Caco-2 (cell line): ENCODE measurements at regions not wholly inside any gene's neighbourhood (a gene's known extent, or its start where the extent isn't known, plus 50 kb on each side); places are given as distances from the start of the nearest gene placed in this dataset.

Experiments
- BruUV-seq: library from RNA; stranded (reverse); fragments of 400-500 nt; replicated peaks from 2 replicates; lab custom pipeline; 2021; lab: Mats Ljungman, UMichigan
- CTCF ChIA-PET: fragments of 300-600 bp; sonication (Branson Sonifier 250); formaldehyde crosslinking; loops from one replicate; lab custom pipeline; 2022; ENCODE audit warnings: antibody characterized with exemption; lab: Charles Lee
- POLR2A ChIA-PET: fragments of 300-600 bp; sonication (Branson Sonifier 250); formaldehyde crosslinking; loops from one replicate; lab custom pipeline; 2022; ENCODE audit warnings: antibody characterized with exemption; lab: Charles Lee
- DNase-seq, 2 experiments: peaks; one replicate each; pipeline versions ENCODE4 v3.0.0 to v3.0.0-alpha.2; 2020 to 2022
- H3K27me3 ChIP-seq: replicated peaks from 2 replicates; pipeline ENCODE4 v1.6.0; 2011; ENCODE audit warnings: low read length; ENCODE audit not compliant: control insufficient read depth, insufficient read depth
- H3K36me3 ChIP-seq: 2 replicates; pipeline ENCODE4 v1.5.1; 2011; ENCODE audit warnings: low read length; ENCODE audit not compliant: control insufficient read depth, insufficient read depth
- H3K4me1 ChIP-seq: fragments of 250-450 bp; sonication (Bioruptor Pico); 2 replicates; pipeline ENCODE4 v1.5.1; 2020; ENCODE audit warnings: mild to moderate bottlenecking
- H3K4me3 ChIP-seq: 2 replicates; pipeline ENCODE4 v1.5.1; 2011; ENCODE audit warnings: low read depth, mild to moderate bottlenecking, control low read depth, low read length
- H3K9me3 ChIP-seq: fragments of 250-450 bp; sonication (Bioruptor Pico); 2 replicates; pipeline ENCODE4 v1.5.1; 2020; ENCODE audit warnings: mild to moderate bottlenecking, moderate library complexity
- H3K27ac Mint-ChIP-seq: one replicate; pipeline ENCODE4 v1.8.0; 2022; ENCODE audit warnings: mixed read lengths; ENCODE audit not compliant: unreplicated experiment
- H3K27me3 Mint-ChIP-seq: one replicate; pipeline ENCODE4 v1.8.0; 2022; ENCODE audit warnings: mixed read lengths; ENCODE audit not compliant: insufficient read depth, unreplicated experiment
- H3K36me3 Mint-ChIP-seq: one replicate; pipeline ENCODE4 v1.8.0; 2022; ENCODE audit warnings: mild to moderate bottlenecking, mixed read lengths; ENCODE audit not compliant: insufficient read depth, unreplicated experiment
- H3K4me1 Mint-ChIP-seq: one replicate; pipeline ENCODE4 v1.8.0; 2022; ENCODE audit warnings: low read depth, mixed read lengths; ENCODE audit not compliant: unreplicated experiment
- H3K4me3 Mint-ChIP-seq: one replicate; pipeline ENCODE4 v1.8.0; 2022; ENCODE audit warnings: mild to moderate bottlenecking, moderate library complexity, mixed read lengths; ENCODE audit not compliant: unreplicated experiment
- H3K9me3 Mint-ChIP-seq: one replicate; pipeline ENCODE4 v1.8.0; 2022; ENCODE audit warnings: mixed read lengths; ENCODE audit not compliant: unreplicated experiment
- CTCF ChIP-seq, 2 experiments: fragments of 200-600 bp in 1 of 2; IDR thresholded peaks; 1 replicate in 1 of 2; 2 replicates in 1 of 2; pipeline versions ENCODE4 v1.5.1 to v1.8.0; 2011 to 2022; ENCODE audit warnings: antibody characterized with exemption in 1 of 2, control low read depth in 1 of 2, inconsistent platforms in 1 of 2, low read depth in 1 of 2, low read length in 1 of 2, mild to moderate bottlenecking in 1 of 2, moderate library complexity in 1 of 2; ENCODE audit not compliant: insufficient read depth in 1 of 2, severe bottlenecking in 1 of 2, unreplicated experiment in 1 of 2
- intact Hi-C: fragments of 100-400 bp; cut with micrococcal nuclease; formaldehyde crosslinking; loops from one replicate; pipeline ENCODE4 v1.10.0; 2022; ENCODE audit not compliant: unreplicated experiment

GRCh38 chr2:12302691-12303090 lies 414.0 kb upstream of the TRIB2 start:
- no peak for TF ChIP-seq CTCF (IDR thresholded peaks at IDR 0.05; ENCODE audit: insufficient read depth in 1 of 2, low read depth in 1 of 2, low read length in 1 of 2, severe bottlenecking in 1 of 2, unreplicated experiment in 1 of 2)
- Histone ChIP-seq H3K4me3 (no peak overlapping the region), H3K9me3 (no peaks in the 10 kb centered on the region), H3K36me3 (no peaks in the 10 kb centered on the region), H3K27me3 (no peaks in the 10 kb centered on the region), H3K4me1 (no peaks in the 10 kb centered on the region)
- H3K27ac Mint-ChIP-seq: no peak overlapping the region
- CTCF ChIA-PET: no interaction called here
- no TSS peak for BruUV-seq
- intact Hi-C loops: no loop called here
- H3K4me1 Mint-ChIP-seq: no peaks in the 10 kb centered on the region
- no peak for DNase-seq
- POLR2A ChIA-PET: no interaction called here
- H3K4me3 Mint-ChIP-seq: no peak overlapping the region
- H3K27me3 Mint-ChIP-seq: peaks cover 3% of the 10 kb centered on the region
- no peaks in the 10 kb centered on the region for H3K9me3 Mint-ChIP-seq
- no peaks in the 10 kb centered on the region for H3K36me3 Mint-ChIP-seq

- DNase-seq: no peak
- H3K4me3 Mint-ChIP-seq: no peak overlapping the region
- intact Hi-C loops: no loop called here
- H3K36me3 Mint-ChIP-seq: no peaks in the 10 kb centered on the region
- H3K4me1 ChIP-seq: no peaks in the 10 kb centered on the region
- no peak for TF ChIP-seq CTCF (IDR thresholded peaks at IDR 0.05; ENCODE audit: insufficient read depth in 1 of 2, low read depth in 1 of 2, low read length in 1 of 2, severe bottlenecking in 1 of 2, unreplicated experiment in 1 of 2)
- no peaks in the 10 kb centered on the region for H3K9me3 ChIP-seq
- CTCF ChIA-PET: interaction anchor here (0.6 kb wide), 1 partner anchor 442 kb away, joined by 4 read pairs; no protein-coding TSS in a partner anchor
- no peaks in the 10 kb centered on the region for H3K4me1 Mint-ChIP-seq
- BruUV-seq: no TSS peak
- POLR2A ChIA-PET: no interaction called here
- H3K36me3 ChIP-seq: no peaks in the 10 kb centered on the region
- H3K27ac Mint-ChIP-seq: no peak overlapping the region
- no peaks in the 10 kb centered on the region for H3K9me3 Mint-ChIP-seq
- H3K27me3 Mint-ChIP-seq: peaks cover 3% of the 10 kb centered on the region
- no peak overlapping the region for H3K4me3 ChIP-seq
- no peaks in the 10 kb centered on the region for H3K27me3 ChIP-seq
These were observed 413.3 kb upstream of the TRIB2 start for GRCh38 chr2:12303181-12304030.

- Mint-ChIP-seq H3K4me1 (no peaks in the 10 kb centered on the region), H3K36me3 (no peaks in the 10 kb centered on the region), H3K9me3 (no peaks in the 10 kb centered on the region), H3K27ac (no peak overlapping the region), H3K27me3 (peaks cover 3% of the 10 kb centered on the region), H3K4me3 (no peak overlapping the region)
- no peaks in the 10 kb centered on the region for H3K27me3 ChIP-seq
- intact Hi-C loops: no loop called here
- DNase-seq: no peak
- ChIA-PET POLR2A (no interaction called here), CTCF (interaction anchor here (0.6 kb wide), 1 partner anchor 440 kb away, joined by 4 read pairs; no protein-coding TSS in a partner anchor)
- BruUV-seq: no TSS peak
- no peaks in the 10 kb centered on the region for H3K9me3 ChIP-seq
- no peak for TF ChIP-seq CTCF (IDR thresholded peaks at IDR 0.05; ENCODE audit: insufficient read depth in 1 of 2, low read depth in 1 of 2, low read length in 1 of 2, severe bottlenecking in 1 of 2, unreplicated experiment in 1 of 2)
- H3K4me3 ChIP-seq: no peak overlapping the region
- H3K36me3 ChIP-seq: no peaks in the 10 kb centered on the region
- no peaks in the 10 kb centered on the region for H3K4me1 ChIP-seq
These were observed 412.1 kb upstream of the TRIB2 start for GRCh38 chr2:12304564-12305171.
